GM12865 (cell line): ENCODE measurements at regions not wholly inside any gene's neighbourhood (a gene's known extent, or its start where the extent isn't known, plus 50 kb on each side); places are given as distances from the start of the nearest gene placed in this dataset.
A peak's percentile ranks its signal among the peaks of the same experiment; 100 is the strongest.

Experiments used
- DNase-seq: peaks from one replicate; pipeline ENCODE4 v3.0.0; 2010; ENCODE audit warnings: low read depth
- H3K4me3 ChIP-seq: 2 replicates; pipeline ENCODE4 v1.5.1; 2011; ENCODE audit warnings: mild to moderate bottlenecking, low read depth, low read length, control low read depth
- CTCF ChIP-seq: IDR thresholded peaks from 2 replicates; pipeline ENCODE4 v1.5.1; 2011; ENCODE audit warnings: low read length, control low read depth, low read depth, inconsistent platforms; ENCODE audit not compliant: insufficient read depth; ENCODE audit errors: missing control alignments

GRCh38 chr2:196407675-196408264, 231.7 kb upstream of the CCDC150 start:
- H3K4me3 ChIP-seq, result peak overlapping the region; percentile 55
- no peak for TF ChIP-seq CTCF
- DNase-seq, result peak; percentile 45

- TF ChIP-seq CTCF, result no peak
- DNase-seq, result peak; percentile 81
- H3K4me3 ChIP-seq, result peak overlapping the region; percentile 55
Measured at GRCh38 chr2:196409376-196409775, 230.1 kb upstream of the CCDC150 start.

GRCh38 chr2:196410008-196410407, 229.5 kb upstream of the CCDC150 start:
- no peak for TF ChIP-seq CTCF
- H3K4me3 ChIP-seq, result no peak overlapping the region
- no peak for DNase-seq

GRCh38 chr2:196413821-196414274, 225.7 kb upstream of the CCDC150 start:
- no peak overlapping the region for H3K4me3 ChIP-seq
- no peak for TF ChIP-seq CTCF
- DNase-seq, result peak; percentile 77

GRCh38 chr2:196415384-196415783, 224.1 kb upstream of the CCDC150 start:
- peak overlapping the region; percentile 45 for H3K4me3 ChIP-seq
- TF ChIP-seq CTCF, result no peak
- DNase-seq, result peak; percentile 79

- no peak overlapping the region for H3K4me3 ChIP-seq
- no peak for TF ChIP-seq CTCF
- DNase-seq, result no peak
Measured at GRCh38 chr2:196420143-196420542, 219.4 kb upstream of the CCDC150 start.

- TF ChIP-seq CTCF, result no peak
- no peak for DNase-seq
- H3K4me3 ChIP-seq, result no peak overlapping the region
Measured at GRCh38 chr2:196421880-196422279, 217.6 kb upstream of the CCDC150 start.
